NCI-H146 treated with DMSO at 0.1 percent for 48 hours (cell line): ENCODE measurements at regions not wholly inside any gene's neighbourhood (a gene's known extent, or its start where the extent isn't known, plus 50 kb on each side); places are given as distances from the start of the nearest gene placed in this dataset.
"Not testable (repeated sequence)": the region's sequence is repeated elsewhere in the genome, so short reads cannot be mapped to it uniquely, and the experiment has no call there.

Experiments
- DNase-seq: peaks from one replicate; lab custom pipeline; 2025; ENCODE audit not compliant: unreplicated experiment; lab: John Stamatoyannopoulos, UW

GRCh38 chr2:19104503-19104902 is 253.9 kb downstream of the OSR1 start:
- DNase-seq, result no peak

GRCh38 chr2:19102696-19103423 is 255.6 kb downstream of the OSR1 start:
- no peak for DNase-seq

- DNase-seq, result no peak
These were observed 256.5 kb downstream of the OSR1 start for GRCh38 chr2:19101968-19102367.

- no peak for DNase-seq
These were observed 257.9 kb downstream of the OSR1 start for GRCh38 chr2:19100570-19100969.

- DNase-seq, result no peak
These were observed 259.2 kb downstream of the OSR1 start for GRCh38 chr2:19099181-19099580.

GRCh38 chr2:19098467-19099160 is 259.8 kb downstream of the OSR1 start:
- DNase-seq, result no peak

- DNase-seq, result not testable (repeated sequence)
These were observed 268.9 kb downstream of the OSR1 start for GRCh38 chr2:19089476-19089875.

GRCh38 chr2:19086231-19086651 is 272.2 kb downstream of the OSR1 start:
- DNase-seq, result no peak

- no peak for DNase-seq
These were observed 279.7 kb downstream of the OSR1 start for GRCh38 chr2:19078709-19079108.

GRCh38 chr2:19073522-19073921 is 284.9 kb downstream of the OSR1 start:
- no peak for DNase-seq

GRCh38 chr2:19072161-19072560 is 286.3 kb downstream of the OSR1 start:
- no peak for DNase-seq

GRCh38 chr2:19070886-19071285 is 287.5 kb downstream of the OSR1 start:
- no peak for DNase-seq

- no peak for DNase-seq
These were observed 290.2 kb downstream of the OSR1 start for GRCh38 chr2:19068206-19068605.

- DNase-seq, result no peak
These were observed 296.1 kb downstream of the OSR1 start for GRCh38 chr2:19062370-19062769.

GRCh38 chr2:19059076-19059475 is 299.3 kb downstream of the OSR1 start:
- no peak for DNase-seq

- DNase-seq, result no peak
These were observed 307.1 kb downstream of the OSR1 start for GRCh38 chr2:19051203-19051831.

- DNase-seq, result no peak
These were observed 308.1 kb downstream of the OSR1 start for GRCh38 chr2:19050354-19050753.

- no peak for DNase-seq
These were observed 309.7 kb downstream of the OSR1 start for GRCh38 chr2:19048593-19049266.

- no peak for DNase-seq
These were observed 311.2 kb downstream of the OSR1 start for GRCh38 chr2:19046986-19047780.

- DNase-seq, result no peak
These were observed 313.3 kb downstream of the OSR1 start for GRCh38 chr2:19045151-19045550.

- no peak for DNase-seq
These were observed 314.5 kb downstream of the OSR1 start for GRCh38 chr2:19043893-19044292.
